Effector memory CD4-positive, alpha-beta T cell (primary cell): ENCODE measurements at regions not wholly inside any gene's neighbourhood (a gene's known extent, or its start where the extent isn't known, plus 50 kb on each side); places are given as distances from the start of the nearest gene placed in this dataset.
A peak's percentile ranks its signal among the peaks of the same experiment; 100 is the strongest.

Source experiments
- DNase-seq, 3 donors: peaks; one replicate each; pipeline ENCODE4 v3.0.0-alpha.2; 2020
- H3K27ac ChIP-seq: 2 replicates; pipeline ENCODE4 v1.7.0; 2013; ENCODE audit warnings: mild to moderate bottlenecking, low read length, moderate library complexity; ENCODE audit not compliant: insufficient read depth, poor library complexity, severe bottlenecking
- H3K27me3 ChIP-seq: replicated peaks from 2 replicates; pipeline ENCODE4 v1.7.0; 2013; ENCODE audit warnings: mild to moderate bottlenecking, low read length; ENCODE audit not compliant: insufficient read depth, control insufficient read depth, poor library complexity, severe bottlenecking
- H3K36me3 ChIP-seq: 2 replicates; pipeline ENCODE4 v1.7.0; 2013; ENCODE audit warnings: mild to moderate bottlenecking, low read length, moderate library complexity; ENCODE audit not compliant: control insufficient read depth, insufficient read depth
- H3K4me1 ChIP-seq: 2 replicates; pipeline ENCODE4 v1.7.0; 2013; ENCODE audit warnings: low read length, mild to moderate bottlenecking; ENCODE audit not compliant: control insufficient read depth, insufficient read depth, poor library complexity, severe bottlenecking
- H3K4me3 ChIP-seq: 2 replicates; pipeline ENCODE4 v1.7.0; 2013; ENCODE audit warnings: low read length, low read depth, mild to moderate bottlenecking; ENCODE audit not compliant: insufficient read depth, poor library complexity, severe bottlenecking
- H3K9me3 ChIP-seq: 2 replicates; pipeline ENCODE4 v1.7.0; 2013; ENCODE audit warnings: mild to moderate bottlenecking, low read length, moderate library complexity; ENCODE audit not compliant: control insufficient read depth

- no peak for DNase-seq
- Histone ChIP-seq H3K4me1 (no peaks in the 10 kb centered on the region), H3K9me3 (no peaks in the 10 kb centered on the region), H3K4me3 (no peak overlapping the region), H3K27ac (no peak overlapping the region), H3K36me3 (no peaks in the 10 kb centered on the region), H3K27me3 (no peaks in the 10 kb centered on the region)
These were observed 163.0 kb upstream of the TBL1X start for GRCh38 chrX:9301836-9302235.

DNA sequence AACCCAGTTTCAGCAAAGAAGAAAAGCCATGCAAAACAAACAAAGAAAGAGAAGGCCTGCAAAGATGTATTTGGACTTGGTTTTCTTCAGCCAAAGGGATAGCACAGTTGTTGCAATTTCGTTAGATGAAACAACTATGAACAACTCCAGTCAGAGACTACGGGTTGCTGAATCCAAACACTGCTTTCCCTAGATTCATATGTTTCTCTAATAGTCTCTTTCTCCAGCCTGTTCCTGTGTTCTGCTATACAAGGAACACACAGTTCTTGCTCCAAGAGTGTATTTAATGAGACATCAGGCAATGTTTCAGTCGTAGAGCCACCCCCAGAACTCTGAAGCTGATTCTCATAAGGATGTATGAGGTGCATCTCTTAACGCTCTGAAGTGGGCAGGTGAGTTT, 162.5 kb upstream of the TBL1X start:
- H3K9me3 ChIP-seq, result no peaks in the 10 kb centered on the region
- H3K36me3 ChIP-seq, result no peaks in the 10 kb centered on the region

DNA sequence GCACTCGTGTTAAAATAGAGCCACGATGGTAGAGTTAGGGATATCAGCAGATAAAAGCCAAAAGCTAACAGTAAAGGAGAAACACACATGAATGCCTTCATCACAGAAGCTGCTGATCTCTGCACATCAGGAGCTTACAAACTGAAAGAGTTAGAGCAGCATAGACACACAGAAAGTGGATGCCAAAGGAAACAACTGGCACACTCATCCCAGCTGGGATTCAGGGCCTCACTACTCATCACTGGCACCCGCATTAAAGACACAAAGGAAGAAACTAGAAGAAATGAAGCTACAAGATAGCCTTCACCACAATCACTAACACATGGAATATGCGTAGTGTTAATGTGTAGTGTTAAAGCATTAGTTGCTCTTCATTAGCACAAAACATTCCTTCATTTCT, 156.4 kb upstream of the TBL1X start:
- Histone ChIP-seq H3K4me3 (no peak overlapping the region), H3K27me3 (no peaks in the 10 kb centered on the region), H3K9me3 (no peaks in the 10 kb centered on the region), H3K4me1 (peaks cover 3% of the 10 kb centered on the region), H3K27ac (no peak overlapping the region), H3K36me3 (no peaks in the 10 kb centered on the region)
- no peak for DNase-seq

More for the DNA sequence above, 162.5 kb upstream of the TBL1X start:
- H3K4me1 ChIP-seq, result no peaks in the 10 kb centered on the region
- no peak overlapping the region for H3K4me3 ChIP-seq
- H3K27me3 ChIP-seq, result no peaks in the 10 kb centered on the region
- DNase-seq, result no peak
- H3K27ac ChIP-seq, result no peak overlapping the region

GRCh38 chrX:9310616-9311015, 154.2 kb upstream of the TBL1X start:
- H3K27me3 ChIP-seq, result no peaks in the 10 kb centered on the region
- H3K36me3 ChIP-seq, result no peaks in the 10 kb centered on the region
- H3K4me3 ChIP-seq, result no peak overlapping the region
- peaks cover 3% of the 10 kb centered on the region for H3K4me1 ChIP-seq
- DNase-seq, result no peak
- no peaks in the 10 kb centered on the region for H3K9me3 ChIP-seq
- no peak overlapping the region for H3K27ac ChIP-seq

DNA sequence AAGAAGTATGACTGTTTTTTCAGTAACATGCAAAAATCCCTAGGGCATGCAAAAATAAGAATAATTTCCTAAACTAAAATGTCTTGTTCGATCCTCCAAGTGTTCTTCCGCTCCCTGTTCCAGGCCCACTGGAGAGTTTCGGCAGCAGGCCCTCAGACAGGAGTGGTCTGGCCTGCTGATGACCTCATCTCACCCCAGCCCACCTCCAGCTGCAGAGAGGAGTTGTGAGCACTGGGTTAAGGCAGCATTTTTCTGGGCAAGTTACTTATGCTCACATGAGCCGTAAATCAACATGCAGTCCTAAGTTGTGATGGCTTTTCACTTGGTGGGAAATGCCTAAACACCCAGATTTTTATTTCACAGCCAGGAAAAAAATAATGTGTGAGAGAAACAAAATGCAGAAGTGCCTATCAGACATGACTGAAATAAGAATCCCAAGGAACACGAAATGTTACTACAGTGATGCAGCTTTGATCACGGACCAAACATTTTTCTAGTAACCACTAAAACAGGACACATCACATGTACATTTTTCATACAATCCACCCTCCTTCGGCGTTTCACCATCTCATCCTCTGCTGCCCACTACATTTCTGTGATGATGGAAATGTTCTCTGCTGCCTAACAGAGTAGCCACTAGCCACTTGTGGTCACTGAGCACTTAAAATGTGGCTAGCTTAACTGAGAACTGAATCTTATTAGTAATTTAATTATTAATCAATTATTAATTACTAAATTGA, 153.3 kb upstream of the TBL1X start:
- Histone ChIP-seq H3K4me1 (peaks cover 3% of the 10 kb centered on the region), H3K27me3 (no peaks in the 10 kb centered on the region), H3K27ac (no peak overlapping the region), H3K9me3 (no peaks in the 10 kb centered on the region), H3K4me3 (no peak overlapping the region), H3K36me3 (no peaks in the 10 kb centered on the region)
- DNase-seq, result no peak

- no peaks in the 10 kb centered on the region for H3K27me3 ChIP-seq
- peak; percentile 38 to 56 (median 52) for DNase-seq
- H3K36me3 ChIP-seq, result no peaks in the 10 kb centered on the region
- H3K4me3 ChIP-seq, result no peak overlapping the region
- H3K27ac ChIP-seq, result no peak overlapping the region
- H3K4me1 ChIP-seq, result peaks cover 8% of the 10 kb centered on the region
- no peaks in the 10 kb centered on the region for H3K9me3 ChIP-seq
These were observed 151.7 kb upstream of the TBL1X start for GRCh38 chrX:9312922-9313867.

DNA sequence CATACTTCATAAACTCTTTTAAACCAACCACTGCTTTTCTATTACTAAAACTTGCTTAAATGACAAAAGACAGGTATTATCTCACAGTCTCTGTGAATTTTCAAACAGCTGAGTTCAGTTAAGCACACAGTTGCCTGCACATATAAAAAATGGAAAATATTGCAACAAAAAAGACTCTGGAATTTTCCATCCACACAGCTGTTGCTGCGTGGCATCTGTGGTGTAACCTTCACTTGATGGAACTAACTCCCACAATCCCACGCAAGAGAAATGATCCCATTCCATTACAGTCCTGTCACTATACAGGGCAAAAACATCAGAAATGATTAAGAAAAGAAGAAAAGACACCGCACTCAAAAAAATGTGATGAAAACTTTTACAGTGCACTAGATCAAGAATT, 149.8 kb upstream of the TBL1X start:
- Histone ChIP-seq H3K36me3 (no peaks in the 10 kb centered on the region), H3K27me3 (no peaks in the 10 kb centered on the region), H3K4me1 (peaks cover 13% of the 10 kb centered on the region), H3K4me3 (no peak overlapping the region), H3K27ac (no peak overlapping the region), H3K9me3 (no peaks in the 10 kb centered on the region)
- no peak for DNase-seq

DNA sequence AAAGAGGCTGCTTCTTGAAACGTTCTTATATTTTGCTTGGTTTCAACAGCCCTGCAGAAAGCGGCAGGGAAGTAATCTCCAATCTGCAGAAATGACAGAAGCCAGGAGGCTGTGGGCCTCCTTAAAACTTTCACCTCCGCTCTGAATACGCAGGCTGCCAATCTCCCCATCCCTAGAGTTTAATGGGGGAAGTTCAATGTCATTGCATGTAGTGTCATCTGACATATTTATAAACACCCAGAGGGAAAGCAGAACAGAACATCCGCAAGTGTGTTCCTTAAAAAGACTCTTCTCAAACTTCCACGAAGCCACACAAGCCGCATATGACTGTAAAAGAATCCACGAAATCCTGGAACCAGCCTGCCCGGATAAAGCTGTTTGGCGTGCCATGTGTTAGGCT, 148.8 kb upstream of the TBL1X start:
- no peak overlapping the region for H3K4me3 ChIP-seq
- DNase-seq, result no peak
- peaks cover 13% of the 10 kb centered on the region for H3K4me1 ChIP-seq
- no peaks in the 10 kb centered on the region for H3K36me3 ChIP-seq
- no peak overlapping the region for H3K27ac ChIP-seq
- H3K9me3 ChIP-seq, result no peaks in the 10 kb centered on the region
- no peaks in the 10 kb centered on the region for H3K27me3 ChIP-seq

GRCh38 chrX:9317176-9317575, 147.7 kb upstream of the TBL1X start:
- no peak overlapping the region for H3K4me3 ChIP-seq
- no peak overlapping the region for H3K27ac ChIP-seq
- no peak for DNase-seq

GRCh38 chrX:9318213-9318612, 146.6 kb upstream of the TBL1X start:
- no peaks in the 10 kb centered on the region for H3K9me3 ChIP-seq
- no peak overlapping the region for H3K4me3 ChIP-seq
- H3K27ac ChIP-seq, result no peak overlapping the region

More at GRCh38 chrX:9317176-9317575, 147.7 kb upstream of the TBL1X start:
- Histone ChIP-seq H3K4me1 (peaks cover 13% of the 10 kb centered on the region), H3K27me3 (no peaks in the 10 kb centered on the region), H3K9me3 (no peaks in the 10 kb centered on the region), H3K36me3 (no peaks in the 10 kb centered on the region)

More at GRCh38 chrX:9318213-9318612, 146.6 kb upstream of the TBL1X start:
- H3K27me3 ChIP-seq, result no peaks in the 10 kb centered on the region
- peaks cover 10% of the 10 kb centered on the region for H3K4me1 ChIP-seq
- DNase-seq, result no peak
- no peaks in the 10 kb centered on the region for H3K36me3 ChIP-seq
